Thoracic aorta (tissue), 2 donors: ENCODE measurements at regions not wholly inside any gene's neighbourhood (a gene's known extent, or its start where the extent isn't known, plus 50 kb on each side); places are given as distances from the start of the nearest gene placed in this dataset.

Source experiments
- ATAC-seq: fragments of 150-250 bp; one replicate; pipeline ENCODE4 v1.8.0; 2017; ENCODE audit warnings: low read depth; ENCODE audit not compliant: insufficient number of reproducible peaks, low FRiP score
- DNase-seq: peaks from one replicate; pipeline ENCODE4 v3.0.0-alpha.2; 2020; ENCODE audit warnings: low spot score
- H3K27ac ChIP-seq, 2 donors: fragments of 200-600 bp; sonication (generic); 1 replicate in 1 of 2; 2 replicates in 1 of 2; pipeline ENCODE4 v1.5.1; 2016; ENCODE audit warnings: mild to moderate bottlenecking in 2 of 2, moderate library complexity in 2 of 2
- H3K27me3 ChIP-seq: fragments of 200-600 bp; sonication (generic); replicated peaks from 2 replicates; pipeline ENCODE4 v1.6.0; 2016; ENCODE audit warnings: mild to moderate bottlenecking; ENCODE audit not compliant: insufficient read depth
- H3K36me3 ChIP-seq: fragments of 200-600 bp; sonication (generic); one replicate; pipeline ENCODE4 v1.5.1; 2016
- H3K4me1 ChIP-seq, 2 donors: fragments of 200-600 bp; sonication (generic); 1 replicate in 1 of 2; 2 replicates in 1 of 2; pipeline versions ENCODE4 v1.5.1 to v1.6.0; 2016; ENCODE audit warnings: low read depth in 2 of 2, mild to moderate bottlenecking in 1 of 2; ENCODE audit not compliant: control insufficient read depth in 1 of 2
- H3K4me3 ChIP-seq: fragments of 200-600 bp; sonication (generic); 2 replicates; pipeline ENCODE4 v1.5.1; 2016; ENCODE audit warnings: mild to moderate bottlenecking
- H3K9me3 ChIP-seq: fragments of 200-600 bp; sonication (generic); 2 replicates; pipeline ENCODE4 v1.5.1; 2016
- TF ChIP-seq, protein P1 (sequence below): fragments of 200-600 bp; sonication (generic); IDR thresholded peaks from one replicate; pipeline ENCODE4 v1.5.1; 2019; ENCODE audit warnings: antibody characterized with exemption

DNA sequence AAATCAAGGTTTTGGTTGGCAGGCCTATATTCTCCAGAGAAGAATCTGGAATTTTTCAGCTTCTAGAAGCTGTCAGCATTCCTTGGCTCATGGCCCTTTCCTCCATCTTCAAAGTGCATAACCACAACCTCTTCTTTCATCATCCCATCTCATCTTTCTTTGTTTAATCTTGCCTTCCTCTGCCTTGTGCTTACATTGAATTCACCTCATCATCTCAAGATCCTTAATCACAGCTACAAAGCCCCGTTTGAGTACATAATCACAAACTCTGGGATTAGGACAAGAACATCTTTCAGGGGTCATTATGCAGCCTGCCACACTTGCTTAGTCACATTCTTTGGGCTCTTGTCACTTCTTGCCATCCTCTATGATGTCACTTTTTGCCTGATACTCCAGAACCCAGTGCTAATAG is 130.3 kb downstream of the FOXD1 start:
- Histone ChIP-seq H3K9me3 (no peaks in the 10 kb centered on the region), H3K36me3 (no peaks in the 10 kb centered on the region), H3K27me3 (no peaks in the 10 kb centered on the region), H3K4me3 (no peak overlapping the region), H3K27ac (no peak overlapping the region), H3K4me1 (peaks cover 0 to 1% of the 10 kb centered on the region in 2 donors)
- ATAC-seq (no peak), DNase-seq (no peak)
- TF ChIP-seq, protein P1, sequence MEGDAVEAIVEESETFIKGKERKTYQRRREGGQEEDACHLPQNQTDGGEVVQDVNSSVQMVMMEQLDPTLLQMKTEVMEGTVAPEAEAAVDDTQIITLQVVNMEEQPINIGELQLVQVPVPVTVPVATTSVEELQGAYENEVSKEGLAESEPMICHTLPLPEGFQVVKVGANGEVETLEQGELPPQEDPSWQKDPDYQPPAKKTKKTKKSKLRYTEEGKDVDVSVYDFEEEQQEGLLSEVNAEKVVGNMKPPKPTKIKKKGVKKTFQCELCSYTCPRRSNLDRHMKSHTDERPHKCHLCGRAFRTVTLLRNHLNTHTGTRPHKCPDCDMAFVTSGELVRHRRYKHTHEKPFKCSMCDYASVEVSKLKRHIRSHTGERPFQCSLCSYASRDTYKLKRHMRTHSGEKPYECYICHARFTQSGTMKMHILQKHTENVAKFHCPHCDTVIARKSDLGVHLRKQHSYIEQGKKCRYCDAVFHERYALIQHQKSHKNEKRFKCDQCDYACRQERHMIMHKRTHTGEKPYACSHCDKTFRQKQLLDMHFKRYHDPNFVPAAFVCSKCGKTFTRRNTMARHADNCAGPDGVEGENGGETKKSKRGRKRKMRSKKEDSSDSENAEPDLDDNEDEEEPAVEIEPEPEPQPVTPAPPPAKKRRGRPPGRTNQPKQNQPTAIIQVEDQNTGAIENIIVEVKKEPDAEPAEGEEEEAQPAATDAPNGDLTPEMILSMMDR: no peak

DNA sequence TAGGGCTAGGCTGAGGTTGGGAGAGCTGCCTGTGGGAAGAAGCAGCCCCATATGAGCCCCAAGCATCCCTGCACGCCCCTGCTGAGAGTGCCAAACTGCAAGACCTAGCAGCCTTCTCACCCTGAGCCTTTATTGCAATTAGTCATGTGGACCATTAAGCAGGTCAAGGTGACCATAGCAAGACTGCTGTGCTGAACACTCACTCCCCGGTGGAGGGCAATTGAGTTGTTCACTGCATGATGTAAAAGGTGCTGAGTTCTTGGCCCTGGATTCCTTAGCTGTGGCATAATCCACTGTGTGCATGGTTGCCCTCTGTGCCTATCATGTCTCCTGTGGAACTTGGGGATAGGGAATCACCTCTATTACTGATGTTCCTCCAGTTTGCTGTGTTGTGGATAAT is 131.1 kb downstream of the FOXD1 start:
- DNase-seq (no peak), ATAC-seq (no peak)
- H3K4me1 ChIP-seq: peaks cover 0 to 9% of the 10 kb centered on the region in 2 donors
- TF ChIP-seq, protein P1: no peak
- H3K27ac ChIP-seq: no peak overlapping the region
- H3K27me3 ChIP-seq: no peaks in the 10 kb centered on the region
- H3K9me3 ChIP-seq: no peaks in the 10 kb centered on the region
- no peak overlapping the region for H3K4me3 ChIP-seq
- no peaks in the 10 kb centered on the region for H3K36me3 ChIP-seq

DNA sequence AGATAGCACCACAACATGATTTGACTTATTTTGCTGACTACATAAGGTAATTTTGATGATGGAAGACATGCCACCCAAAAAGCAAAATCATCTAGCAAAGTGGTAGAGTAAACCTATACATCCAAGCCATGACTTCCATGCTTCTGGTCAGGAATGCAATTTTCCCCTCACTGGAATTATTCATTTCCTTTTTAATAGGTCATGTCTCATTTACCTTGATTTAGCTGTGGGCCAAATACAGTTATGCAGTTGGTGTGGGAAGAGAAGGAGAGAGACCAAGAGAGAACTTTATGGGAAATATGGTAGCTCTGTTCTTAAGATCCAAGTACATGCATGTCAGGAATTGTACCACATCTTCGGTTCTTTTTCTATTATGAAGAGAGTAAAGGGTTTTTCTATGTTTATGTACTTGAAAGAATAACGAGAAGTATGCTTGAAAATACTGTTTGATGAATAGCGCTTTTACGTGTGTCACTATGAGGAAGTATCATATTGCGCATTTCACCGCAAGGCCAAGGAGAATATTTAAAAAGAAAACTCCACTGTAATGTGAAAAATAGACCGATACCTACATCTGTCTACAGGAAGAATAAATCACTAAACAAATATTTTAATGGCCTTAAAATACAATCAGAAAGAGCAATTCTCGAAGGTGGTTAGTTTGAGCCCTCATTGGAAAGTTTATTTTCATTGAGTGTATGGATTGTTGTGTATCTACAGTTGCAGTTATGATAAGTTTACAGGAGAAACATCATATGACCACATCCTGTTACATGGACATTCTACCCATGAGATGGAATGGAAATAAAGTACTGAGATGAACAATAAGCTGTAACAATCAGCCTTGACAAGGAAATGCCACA is 134.0 kb downstream of the FOXD1 start:
- DNase-seq (no peak), ATAC-seq (no peak)

DNA sequence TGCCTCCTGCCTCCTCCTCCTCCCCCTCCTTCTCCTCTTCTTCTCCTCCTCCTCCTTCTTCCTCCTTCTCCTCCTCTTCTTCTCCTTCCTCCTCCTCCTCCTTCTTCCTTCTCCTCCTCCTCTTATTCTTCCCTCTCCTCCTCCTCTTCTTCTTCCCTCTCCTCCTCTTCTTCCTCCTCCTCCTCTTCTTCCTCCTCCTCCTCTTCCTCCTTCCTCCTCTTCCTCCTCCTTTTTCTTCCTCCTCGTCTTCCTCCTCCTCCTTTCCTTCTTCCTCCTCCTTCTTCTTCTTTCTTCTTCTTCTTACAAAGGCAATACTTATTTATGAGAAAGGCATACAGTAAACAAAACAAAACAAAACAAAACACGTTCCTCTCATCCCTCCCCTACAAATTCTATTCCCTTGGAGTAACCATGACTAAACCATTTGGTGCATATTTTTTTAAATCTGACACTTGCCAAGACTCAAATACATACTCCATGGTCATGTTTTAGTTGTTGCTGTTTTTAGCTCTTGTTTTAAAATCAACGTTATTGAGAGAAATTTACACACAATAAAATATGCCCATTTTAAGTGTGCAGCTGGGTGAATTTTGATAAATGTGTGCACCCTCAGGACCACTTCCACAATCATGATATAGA is 135.6 kb downstream of the FOXD1 start:
- DNase-seq (no peak), ATAC-seq (no peak)
- Histone ChIP-seq H3K27ac (peak overlapping the region in 1 of 2 donors; percentile 74), H3K4me1 (peaks cover 3 to 29% of the 10 kb centered on the region in 2 donors), H3K27me3 (no peaks in the 10 kb centered on the region), H3K9me3 (no peaks in the 10 kb centered on the region), H3K36me3 (no peaks in the 10 kb centered on the region), H3K4me3 (no peak overlapping the region)
- TF ChIP-seq, protein P1: no peak

More for the DNA sequence above, 134.0 kb downstream of the FOXD1 start:
- H3K4me1 ChIP-seq: peaks cover 3 to 29% of the 10 kb centered on the region in 2 donors
- TF ChIP-seq, protein P1: no peak
- H3K9me3 ChIP-seq: no peaks in the 10 kb centered on the region
- H3K27ac ChIP-seq: no peak overlapping the region
- H3K4me3 ChIP-seq: no peak overlapping the region
- no peaks in the 10 kb centered on the region for H3K36me3 ChIP-seq
- no peaks in the 10 kb centered on the region for H3K27me3 ChIP-seq

DNA sequence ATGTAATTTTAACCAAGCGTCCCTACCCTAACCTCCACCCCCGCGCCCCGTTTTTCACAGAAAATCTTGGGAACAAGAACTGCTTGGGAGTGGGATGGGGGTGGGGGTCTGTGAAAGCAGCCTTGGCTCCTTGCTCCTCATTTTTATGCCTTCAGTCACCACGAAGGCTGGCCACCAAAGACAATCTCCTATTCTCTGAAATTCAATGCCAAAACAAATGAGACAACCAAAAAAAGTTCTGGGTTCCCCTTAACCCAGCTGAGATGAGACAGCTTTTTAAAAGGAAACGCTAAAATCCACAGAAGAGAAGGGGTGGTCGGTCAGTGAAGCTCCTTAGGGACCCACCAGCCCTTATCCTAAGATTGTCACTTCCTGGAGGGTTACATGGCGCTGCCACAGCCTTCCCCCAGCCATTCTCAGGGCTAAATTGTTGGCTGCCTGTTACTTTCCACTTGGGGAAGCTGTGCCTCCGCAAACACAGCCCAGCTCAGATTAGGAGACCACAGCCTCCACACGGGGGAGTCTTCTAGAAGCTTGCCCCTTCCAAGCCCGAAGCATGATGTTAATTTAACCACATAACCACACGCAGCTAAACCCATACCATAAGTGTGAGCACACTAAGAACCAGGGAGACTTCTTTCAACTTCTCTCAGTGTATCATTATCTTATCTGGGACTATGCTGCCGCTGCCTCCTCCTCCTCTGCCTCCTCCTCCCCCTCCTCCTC is 136.3 kb downstream of the FOXD1 start:
- no peaks in the 10 kb centered on the region for H3K27me3 ChIP-seq
- ATAC-seq (no peak), DNase-seq (no peak)
- peak overlapping the region; percentile 66 to 74 for H3K27ac ChIP-seq
- no peaks in the 10 kb centered on the region for H3K36me3 ChIP-seq
- H3K4me3 ChIP-seq: peak overlapping the region; percentile 54
- TF ChIP-seq, protein P1: peak; percentile 23
- no peaks in the 10 kb centered on the region for H3K9me3 ChIP-seq
- peaks cover 3 to 29% of the 10 kb centered on the region in 2 donors for H3K4me1 ChIP-seq
